OCI-LY7 (cell line): ENCODE measurements at regions not wholly inside any gene's neighbourhood (a gene's known extent, or its start where the extent isn't known, plus 50 kb on each side); places are given as distances from the start of the nearest gene placed in this dataset.

ENCODE experiments used
- BruUV-seq: library from RNA; stranded (reverse); fragments of 400-500 nt; replicated peaks from 2 replicates; lab custom pipeline; 2021; lab: Mats Ljungman, UMichigan
- CTCF ChIA-PET: fragments of 300-600 bp; sonication (Branson Sonifier 250); formaldehyde crosslinking; loops from one replicate; lab custom pipeline; 2022; ENCODE audit warnings: antibody characterized with exemption; ENCODE audit not compliant: unreplicated experiment; lab: Charles Lee
- POLR2A ChIA-PET: fragments of 300-600 bp; sonication (Branson Sonifier 250); formaldehyde crosslinking; loops from one replicate; lab custom pipeline; 2022; ENCODE audit warnings: antibody characterized with exemption; lab: Charles Lee
- DNase-seq: peaks from one replicate; pipeline ENCODE4 v3.0.0-alpha.2; 2015; ENCODE audit warnings: low spot score
- H2AFZ ChIP-seq: fragments of 200-600 bp; sonication (generic), shearing (Covaris generic); 2 replicates; pipeline ENCODE4 v1.6.1; 2014; ENCODE audit warnings: mild to moderate bottlenecking, antibody characterized with exemption, low read length, moderate library complexity
- H3K27ac ChIP-seq: fragments of 200-600 bp; sonication (generic); 2 replicates; pipeline ENCODE4 v1.5.1; 2014; ENCODE audit warnings: mixed run types, low read depth, mild to moderate bottlenecking, moderate library complexity, low read length, inconsistent platforms; ENCODE audit not compliant: poor library complexity, severe bottlenecking
- H3K36me3 ChIP-seq: fragments of 200-600 bp; sonication (generic); 2 replicates; pipeline ENCODE4 v1.6.1; 2014; ENCODE audit warnings: mild to moderate bottlenecking, antibody characterized with exemption, low read length, moderate library complexity, mixed read lengths; ENCODE audit not compliant: insufficient read depth
- H3K4me1 ChIP-seq: fragments of 200-600 bp; sonication (generic); 2 replicates; pipeline ENCODE4 v1.5.1; 2014; ENCODE audit warnings: mild to moderate bottlenecking, low read length; ENCODE audit not compliant: insufficient read depth, poor library complexity, severe bottlenecking
- H3K4me2 ChIP-seq: fragments of 200-600 bp; sonication (generic); 2 replicates; pipeline ENCODE4 v1.6.1; 2014; ENCODE audit warnings: mild to moderate bottlenecking, low read length
- H3K4me3 ChIP-seq: fragments of 200-600 bp; sonication (generic); 2 replicates; pipeline ENCODE4 v1.5.1; 2014; ENCODE audit warnings: mild to moderate bottlenecking, low read depth, low read length; ENCODE audit not compliant: poor library complexity, severe bottlenecking
- H3K79me2 ChIP-seq: fragments of 200-600 bp; sonication (generic); 2 replicates; pipeline ENCODE4 v1.6.1; 2016; ENCODE audit warnings: low read depth, mild to moderate bottlenecking, low read length, moderate library complexity, mixed read lengths; ENCODE audit not compliant: insufficient read depth
- H3K9me2 ChIP-seq: fragments of 200-600 bp; sonication (generic); 2 replicates; pipeline ENCODE4 v1.6.1; 2016; ENCODE audit warnings: mild to moderate bottlenecking, low read length, mixed read lengths; ENCODE audit not compliant: insufficient read depth
- H3K9me3 ChIP-seq: fragments of 200-600 bp; sonication (generic); 2 replicates; pipeline ENCODE4 v1.6.1; 2014; ENCODE audit warnings: mild to moderate bottlenecking, mixed run types, low read length, mixed read lengths
- H4K20me1 ChIP-seq: fragments of 200-600 bp; sonication (generic); 2 replicates; pipeline ENCODE4 v1.6.1; 2014; ENCODE audit warnings: mild to moderate bottlenecking, antibody characterized with exemption, low read length, moderate library complexity, mixed read lengths; ENCODE audit not compliant: insufficient read depth
- EZH2phosphoT487 ChIP-seq: fragments of 200-600 bp; sonication (generic); IDR thresholded peaks from 2 replicates; pipeline ENCODE4 v1.6.1; 2018; ENCODE audit warnings: low read depth, borderline replicate concordance, mild to moderate bottlenecking, mixed run types, antibody characterized with exemption, low read length, moderate library complexity, mixed read lengths
- intact Hi-C: fragments of 100-400 bp; cut with micrococcal nuclease; formaldehyde crosslinking; loops from one replicate; pipeline ENCODE4 v1.10.0; 2022; ENCODE audit not compliant: unreplicated experiment
- TF ChIP-seq, protein P1 (sequence below): fragments of 200-600 bp; sonication (generic); conservative IDR thresholded peaks from 2 replicates; pipeline ENCODE4 v1.5.1; 2014; ENCODE audit warnings: mild to moderate bottlenecking, antibody characterized with exemption, low read length, moderate library complexity, mixed read lengths

DNA sequence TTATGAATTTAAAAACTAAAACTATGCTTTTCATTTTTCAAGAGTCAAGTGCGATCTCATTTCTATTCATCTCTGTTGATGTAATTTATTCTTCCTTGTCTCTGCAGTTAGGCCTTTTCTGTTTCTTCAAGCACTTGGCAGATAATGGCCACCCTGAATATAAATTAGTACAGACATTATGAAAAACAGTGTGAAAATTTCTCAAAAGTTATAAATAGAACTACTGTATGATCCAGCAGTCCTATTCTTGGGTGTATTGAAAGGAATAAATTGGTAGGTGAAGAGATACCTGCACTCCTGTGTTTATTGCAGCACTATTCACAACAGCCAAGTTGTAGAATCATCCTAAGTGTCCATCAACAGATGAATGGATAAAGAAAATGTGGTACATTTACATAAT is 248.3 kb downstream of the DOK5 start:
- DNase-seq = no peak
- Histone ChIP-seq H2AFZ (no peak overlapping the region), H3K4me2 (no peak overlapping the region), H3K4me3 (no peak overlapping the region), H3K79me2 (no peaks in the 10 kb centered on the region), H3K36me3 (no peaks in the 10 kb centered on the region), H4K20me1 (no peaks in the 10 kb centered on the region), H3K9me2 (no peaks in the 10 kb centered on the region), H3K27ac (no peak overlapping the region), H3K4me1 (no peaks in the 10 kb centered on the region), H3K9me3 (no peaks in the 10 kb centered on the region)
- intact Hi-C loops = no loop called here
- ChIA-PET POLR2A (no interaction called here), CTCF (no interaction called here)
- no TSS peak for BruUV-seq
- TF ChIP-seq EZH2phosphoT487 = no peak
- TF ChIP-seq, protein P1, sequence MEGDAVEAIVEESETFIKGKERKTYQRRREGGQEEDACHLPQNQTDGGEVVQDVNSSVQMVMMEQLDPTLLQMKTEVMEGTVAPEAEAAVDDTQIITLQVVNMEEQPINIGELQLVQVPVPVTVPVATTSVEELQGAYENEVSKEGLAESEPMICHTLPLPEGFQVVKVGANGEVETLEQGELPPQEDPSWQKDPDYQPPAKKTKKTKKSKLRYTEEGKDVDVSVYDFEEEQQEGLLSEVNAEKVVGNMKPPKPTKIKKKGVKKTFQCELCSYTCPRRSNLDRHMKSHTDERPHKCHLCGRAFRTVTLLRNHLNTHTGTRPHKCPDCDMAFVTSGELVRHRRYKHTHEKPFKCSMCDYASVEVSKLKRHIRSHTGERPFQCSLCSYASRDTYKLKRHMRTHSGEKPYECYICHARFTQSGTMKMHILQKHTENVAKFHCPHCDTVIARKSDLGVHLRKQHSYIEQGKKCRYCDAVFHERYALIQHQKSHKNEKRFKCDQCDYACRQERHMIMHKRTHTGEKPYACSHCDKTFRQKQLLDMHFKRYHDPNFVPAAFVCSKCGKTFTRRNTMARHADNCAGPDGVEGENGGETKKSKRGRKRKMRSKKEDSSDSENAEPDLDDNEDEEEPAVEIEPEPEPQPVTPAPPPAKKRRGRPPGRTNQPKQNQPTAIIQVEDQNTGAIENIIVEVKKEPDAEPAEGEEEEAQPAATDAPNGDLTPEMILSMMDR = no peak

DNA sequence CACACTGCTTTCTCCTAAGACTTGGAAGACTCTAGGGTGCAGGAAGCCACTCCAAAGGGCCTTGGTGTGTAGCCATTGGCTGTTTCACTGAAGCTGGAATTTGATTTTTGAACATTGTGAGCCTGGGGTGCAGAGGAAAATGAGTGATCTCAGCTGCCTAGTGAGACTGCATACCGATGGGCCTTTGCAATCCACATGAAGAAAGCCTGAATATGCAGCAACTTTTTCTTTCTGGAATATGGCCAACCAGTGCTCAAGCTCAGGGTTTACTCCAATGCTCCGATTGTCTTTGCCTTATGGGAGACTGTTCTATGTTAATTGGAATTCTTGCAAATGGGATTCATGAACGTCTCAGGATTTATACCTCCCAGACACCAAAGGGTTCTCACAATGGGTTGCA is 242.6 kb downstream of the DOK5 start:
- CTCF ChIA-PET = no interaction called here
- Histone ChIP-seq H3K4me1 (no peaks in the 10 kb centered on the region), H3K27ac (no peak overlapping the region), H3K9me3 (no peaks in the 10 kb centered on the region), H3K4me3 (no peak overlapping the region), H2AFZ (no peak overlapping the region), H3K36me3 (no peaks in the 10 kb centered on the region), H4K20me1 (no peaks in the 10 kb centered on the region), H3K79me2 (no peaks in the 10 kb centered on the region), H3K9me2 (no peaks in the 10 kb centered on the region), H3K4me2 (no peak overlapping the region)
- BruUV-seq = no TSS peak
- TF ChIP-seq, protein P1 = no peak
- TF ChIP-seq EZH2phosphoT487 = no peak
- DNase-seq = no peak
- POLR2A ChIA-PET = no interaction called here
- intact Hi-C loops = no loop called here

DNA sequence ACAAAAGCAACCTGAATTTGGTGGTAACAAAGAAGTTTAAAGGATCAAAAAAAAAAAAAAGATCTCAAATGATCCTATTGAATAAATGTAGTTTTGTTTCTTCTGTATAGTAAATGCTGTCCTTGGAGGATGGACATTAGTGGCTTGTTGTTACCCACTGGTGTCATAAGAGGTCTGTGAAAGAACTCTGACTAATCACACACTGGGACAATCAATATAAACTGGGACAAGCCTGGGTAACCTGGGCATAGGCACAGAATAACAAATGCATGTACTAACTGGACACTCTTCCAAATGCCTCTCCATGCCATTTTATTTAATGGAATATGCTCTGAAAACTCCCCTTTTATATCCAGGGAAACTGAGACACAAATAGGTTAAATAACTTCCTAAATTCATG is 241.4 kb downstream of the DOK5 start:
- BruUV-seq = no TSS peak
- intact Hi-C loops = no loop called here
- H4K20me1 ChIP-seq = no peaks in the 10 kb centered on the region
- no peak for DNase-seq
- CTCF ChIA-PET = no interaction called here
- H2AFZ ChIP-seq = no peak overlapping the region
- H3K9me3 ChIP-seq = no peaks in the 10 kb centered on the region
- POLR2A ChIA-PET = interaction anchor here (0.7 to 0.8 kb wide), 2 partner anchors 17 to 122 kb away, joined by 3 read pairs; no protein-coding TSS in a partner anchor
- no peaks in the 10 kb centered on the region for H3K9me2 ChIP-seq
- TF ChIP-seq, protein P1 = no peak
- TF ChIP-seq EZH2phosphoT487 = no peak
- no peaks in the 10 kb centered on the region for H3K4me1 ChIP-seq
- no peaks in the 10 kb centered on the region for H3K36me3 ChIP-seq
- no peak overlapping the region for H3K4me3 ChIP-seq
- H3K27ac ChIP-seq = no peak overlapping the region
- no peak overlapping the region for H3K4me2 ChIP-seq
- no peaks in the 10 kb centered on the region for H3K79me2 ChIP-seq
